Body of pancreas (tissue), 4 donors: ENCODE measurements at regions not wholly inside any gene's neighbourhood (a gene's known extent, or its start where the extent isn't known, plus 50 kb on each side); places are given as distances from the start of the nearest gene placed in this dataset.

Experiments used
- CTCF ChIP-seq, 7 experiments: fragments of 450-650 bp in 4 of 7; fragments of 200-600 bp in 3 of 7; sonication (generic) in 3 of 7; IDR thresholded peaks; one replicate each; pipeline ENCODE4 v1.5.1; 2016 to 2019; ENCODE audit warnings: antibody characterized with exemption in 7 of 7
- POLR2A ChIP-seq, 3 donors: fragments of 450-650 bp; IDR thresholded peaks; one replicate each; pipeline ENCODE4 v1.6.1; 2016; ENCODE audit warnings: antibody characterized with exemption in 3 of 3, mild to moderate bottlenecking in 2 of 3

GRCh38 chr1:209341146-209341545 lies 242.4 kb upstream of the CAMK1G start:
- TF ChIP-seq CTCF (IDR thresholded peaks at IDR 0.05) (no peak), POLR2A (IDR thresholded peaks at IDR 0.05) (no peak)
